ENCODE measurements at regions not wholly inside any gene's neighbourhood (a gene's known extent, or its start where the extent isn't known, plus 50 kb on each side); places are given as distances from the start of the nearest gene placed in this dataset.

DNA sequence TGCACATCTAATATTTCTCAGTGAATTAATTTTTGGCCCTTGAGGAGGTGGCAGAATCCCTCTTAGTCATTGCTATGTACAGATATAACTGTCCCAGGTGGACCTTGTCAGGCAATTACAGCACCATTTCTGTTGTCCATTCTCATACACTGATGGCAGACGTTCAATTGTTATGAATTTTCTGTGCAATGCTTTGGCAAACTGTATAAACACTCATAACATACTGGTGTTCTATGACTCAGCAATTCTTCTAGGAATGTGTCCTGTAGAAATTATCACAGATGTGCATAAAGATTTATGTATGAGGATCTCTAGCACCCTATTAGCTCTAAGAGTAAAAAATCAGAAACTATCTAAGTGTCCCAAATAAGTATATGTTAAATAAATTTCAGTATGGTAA lies 80.8 kb downstream of the DNAJB9 start:
- TF ChIP-seq, protein P1, sequence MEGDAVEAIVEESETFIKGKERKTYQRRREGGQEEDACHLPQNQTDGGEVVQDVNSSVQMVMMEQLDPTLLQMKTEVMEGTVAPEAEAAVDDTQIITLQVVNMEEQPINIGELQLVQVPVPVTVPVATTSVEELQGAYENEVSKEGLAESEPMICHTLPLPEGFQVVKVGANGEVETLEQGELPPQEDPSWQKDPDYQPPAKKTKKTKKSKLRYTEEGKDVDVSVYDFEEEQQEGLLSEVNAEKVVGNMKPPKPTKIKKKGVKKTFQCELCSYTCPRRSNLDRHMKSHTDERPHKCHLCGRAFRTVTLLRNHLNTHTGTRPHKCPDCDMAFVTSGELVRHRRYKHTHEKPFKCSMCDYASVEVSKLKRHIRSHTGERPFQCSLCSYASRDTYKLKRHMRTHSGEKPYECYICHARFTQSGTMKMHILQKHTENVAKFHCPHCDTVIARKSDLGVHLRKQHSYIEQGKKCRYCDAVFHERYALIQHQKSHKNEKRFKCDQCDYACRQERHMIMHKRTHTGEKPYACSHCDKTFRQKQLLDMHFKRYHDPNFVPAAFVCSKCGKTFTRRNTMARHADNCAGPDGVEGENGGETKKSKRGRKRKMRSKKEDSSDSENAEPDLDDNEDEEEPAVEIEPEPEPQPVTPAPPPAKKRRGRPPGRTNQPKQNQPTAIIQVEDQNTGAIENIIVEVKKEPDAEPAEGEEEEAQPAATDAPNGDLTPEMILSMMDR (conservative IDR thresholded peaks at IDR 0.05 in 1 of 2, IDR thresholded peaks at IDR 0.05 in 1 of 2; ENCODE audit: low read depth in 1 of 2, low read length in 2 of 2): no peak
- TF ChIP-seq EZH2 (IDR thresholded peaks at IDR 0.05; ENCODE audit: low read length, missing control alignments): no peak

Data from fibroblast of lung (primary cell).